Activated effector memory CD4-positive, alpha-beta T cell treated with Interleukin-2 at 50 U/mL for 16 hours (primary cell): ENCODE measurements at regions not wholly inside any gene's neighbourhood (a gene's known extent, or its start where the extent isn't known, plus 50 kb on each side); places are given as distances from the start of the nearest gene placed in this dataset.
"Not testable (repeated sequence)": the region's sequence is repeated elsewhere in the genome, so short reads cannot be mapped to it uniquely, and the experiment has no call there.

Source experiments
- DNase-seq: peaks from one replicate; pipeline ENCODE4 v3.0.0-alpha.2; 2020

- no peak for DNase-seq
Measured at GRCh38 chr15:31221936-31222515, 104.6 kb upstream of the KLF13 start.

- no peak for DNase-seq
Measured at GRCh38 chr15:31222773-31223341, 103.8 kb upstream of the KLF13 start.

GRCh38 chr15:31223478-31224350 lies 102.9 kb upstream of the KLF13 start:
- no peak for DNase-seq

- not testable (repeated sequence) for DNase-seq
Measured at GRCh38 chr15:31224661-31225060, 102.0 kb upstream of the KLF13 start.

- no peak for DNase-seq
Measured at GRCh38 chr15:31225356-31225955, 101.2 kb upstream of the KLF13 start.

GRCh38 chr15:31226021-31226420 lies 100.6 kb upstream of the KLF13 start:
- DNase-seq, result no peak

GRCh38 chr15:31227235-31227634 lies 99.4 kb upstream of the KLF13 start:
- no peak for DNase-seq

GRCh38 chr15:31228011-31228484 lies 98.6 kb upstream of the KLF13 start:
- DNase-seq, result no peak

- no peak for DNase-seq
Measured at GRCh38 chr15:31228980-31229826, 97.4 kb upstream of the KLF13 start.

GRCh38 chr15:31230630-31231485 lies 95.8 kb upstream of the KLF13 start:
- no peak for DNase-seq

- no peak for DNase-seq
Measured at GRCh38 chr15:31234815-31235214, 91.8 kb upstream of the KLF13 start.

GRCh38 chr15:31235311-31236183 lies 91.1 kb upstream of the KLF13 start:
- DNase-seq, result no peak

- DNase-seq, result no peak
Measured at GRCh38 chr15:31236184-31237042, 90.2 kb upstream of the KLF13 start.

GRCh38 chr15:31237043-31237324 lies 89.7 kb upstream of the KLF13 start:
- no peak for DNase-seq

GRCh38 chr15:31238906-31239305 lies 87.7 kb upstream of the KLF13 start:
- DNase-seq, result no peak

GRCh38 chr15:31239409-31239808 lies 87.2 kb upstream of the KLF13 start:
- DNase-seq, result no peak

GRCh38 chr15:31241888-31242522 lies 84.6 kb upstream of the KLF13 start:
- no peak for DNase-seq

GRCh38 chr15:31243895-31244294 lies 82.7 kb upstream of the KLF13 start:
- no peak for DNase-seq

GRCh38 chr15:31245135-31245689 lies 81.4 kb upstream of the KLF13 start:
- DNase-seq, result no peak
